ENCODE measurements at regions not wholly inside any gene's neighbourhood (a gene's known extent, or its start where the extent isn't known, plus 50 kb on each side); places are given as distances from the start of the nearest gene placed in this dataset.

DNA sequence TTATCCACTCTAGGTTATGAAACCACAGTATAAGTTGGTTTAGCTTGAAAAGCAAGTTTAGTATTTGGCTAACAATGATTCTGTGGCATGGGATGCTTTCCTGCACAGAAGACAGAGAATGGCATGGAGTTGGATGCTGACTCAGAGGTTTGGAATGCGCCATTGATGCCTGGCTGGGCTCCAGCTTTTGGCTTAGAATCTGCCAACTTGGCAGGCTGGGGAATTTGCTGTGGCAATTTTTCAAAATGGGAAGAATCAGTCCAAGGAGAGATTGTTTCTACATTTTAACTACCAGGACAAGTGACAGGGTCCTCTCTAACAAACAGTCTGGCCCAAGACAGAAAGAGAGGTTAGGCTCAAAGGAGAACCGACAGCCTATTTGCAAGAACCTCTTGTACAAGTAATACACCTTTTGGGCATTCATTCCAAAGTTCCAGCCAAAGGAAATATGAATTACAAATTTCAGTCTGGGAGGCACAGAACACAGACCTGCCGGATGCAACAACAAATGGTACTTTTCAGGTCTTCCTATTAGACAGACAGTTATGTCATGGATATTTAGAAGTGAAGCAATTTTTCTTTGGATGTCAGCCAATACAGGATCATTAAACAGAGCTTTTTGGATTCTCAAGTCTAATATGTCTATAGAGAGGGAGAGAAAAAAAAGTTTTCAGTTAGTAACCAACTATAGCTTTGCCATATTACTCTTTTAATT is 1027.7 kb downstream of the TMEM182 start:
- H3K4me1 ChIP-seq: peaks cover 35% of the 10 kb centered on the region
- no peaks in the 10 kb centered on the region for H3K9me3 ChIP-seq (replicated peaks)
- H3K27ac ChIP-seq: peak overlapping the region; percentile 73
- peaks cover 3% of the 10 kb centered on the region; the same call in 1 of the 2 replicates for H3K27me3 ChIP-seq
- H3K36me3 ChIP-seq: no peaks in the 10 kb centered on the region
- H3K4me3 ChIP-seq: peak overlapping the region; percentile 6; the same call in 1 of the 2 replicates
- peak; percentile 76 to 92 for DNase-seq

DNA sequence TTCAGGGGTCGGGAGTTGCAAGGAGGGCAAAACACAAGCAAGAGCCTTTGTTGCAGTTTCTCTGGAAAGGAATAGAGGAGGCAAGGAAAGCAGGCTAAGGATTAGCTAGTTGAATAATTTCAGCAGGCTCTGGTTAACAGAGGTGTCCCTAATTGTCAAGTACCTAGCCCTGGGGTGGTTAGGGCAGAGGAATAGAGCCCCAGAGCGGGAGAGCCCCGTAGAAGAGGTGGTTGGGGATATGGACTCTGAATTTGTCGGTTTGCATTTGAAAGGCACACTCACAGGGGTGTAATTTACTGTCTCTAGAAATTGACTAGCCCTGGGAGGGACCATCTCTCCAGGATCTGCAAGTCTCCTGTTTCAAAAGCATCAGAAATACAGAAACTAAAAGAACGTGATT is 1030.2 kb downstream of the TMEM182 start:
- Histone ChIP-seq H3K27me3 (no peaks in the 10 kb centered on the region), H3K36me3 (no peaks in the 10 kb centered on the region), H3K4me3 (no peak overlapping the region), H3K9me3 (replicated peaks) (no peaks in the 10 kb centered on the region), H3K27ac (no peak overlapping the region), H3K4me1 (peaks cover 28% of the 10 kb centered on the region)
- no peak for DNase-seq

DNA sequence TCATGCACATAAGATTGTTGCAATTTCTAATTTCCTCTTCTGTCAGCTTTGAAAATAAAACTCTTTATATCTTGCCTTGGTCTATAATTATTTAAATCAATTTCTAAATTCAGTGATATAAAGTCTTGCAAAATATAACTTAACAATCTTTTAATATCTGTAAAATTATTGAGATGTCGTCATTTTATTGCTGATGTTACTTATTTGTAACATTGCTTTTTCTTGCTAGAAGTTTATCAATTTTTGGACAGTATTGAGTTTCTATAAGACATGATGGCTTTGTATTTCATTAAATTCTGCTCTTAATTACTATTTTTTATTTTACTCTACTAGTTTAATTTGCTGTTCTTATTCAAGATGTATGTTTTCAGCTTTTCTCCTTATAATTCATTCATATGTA is 1036.5 kb downstream of the TMEM182 start:
- Histone ChIP-seq H3K4me3 (no peak overlapping the region), H3K27me3 (no peaks in the 10 kb centered on the region), H3K36me3 (no peaks in the 10 kb centered on the region), H3K27ac (no peak overlapping the region), H3K4me1 (no peaks in the 10 kb centered on the region), H3K9me3 (replicated peaks) (no peaks in the 10 kb centered on the region)
- DNase-seq: no peak

DNA sequence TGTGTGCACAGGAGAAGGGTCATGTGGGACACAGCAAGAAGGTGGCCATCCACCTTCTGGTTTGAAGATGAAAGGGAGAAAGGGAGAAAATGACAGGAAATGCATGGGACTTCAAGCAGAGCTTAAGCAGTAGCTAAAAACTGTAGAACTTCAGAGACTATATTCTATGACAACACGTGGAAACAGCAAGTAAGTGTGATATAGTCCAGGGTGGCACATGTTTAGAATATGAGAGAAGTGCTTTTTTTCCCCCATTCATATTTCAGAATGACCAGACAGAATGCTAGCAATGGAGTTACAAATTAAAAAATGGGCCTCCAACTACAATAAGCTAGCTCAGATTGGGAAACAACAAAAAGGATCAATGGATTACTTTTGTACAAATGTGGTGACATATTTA is 1042.2 kb downstream of the TMEM182 start:
- Histone ChIP-seq H3K4me3 (no peak overlapping the region), H3K27ac (no peak overlapping the region), H3K36me3 (no peaks in the 10 kb centered on the region), H3K4me1 (no peaks in the 10 kb centered on the region), H3K9me3 (replicated peaks) (no peaks in the 10 kb centered on the region), H3K27me3 (no peaks in the 10 kb centered on the region)
- DNase-seq: no peak

DNA sequence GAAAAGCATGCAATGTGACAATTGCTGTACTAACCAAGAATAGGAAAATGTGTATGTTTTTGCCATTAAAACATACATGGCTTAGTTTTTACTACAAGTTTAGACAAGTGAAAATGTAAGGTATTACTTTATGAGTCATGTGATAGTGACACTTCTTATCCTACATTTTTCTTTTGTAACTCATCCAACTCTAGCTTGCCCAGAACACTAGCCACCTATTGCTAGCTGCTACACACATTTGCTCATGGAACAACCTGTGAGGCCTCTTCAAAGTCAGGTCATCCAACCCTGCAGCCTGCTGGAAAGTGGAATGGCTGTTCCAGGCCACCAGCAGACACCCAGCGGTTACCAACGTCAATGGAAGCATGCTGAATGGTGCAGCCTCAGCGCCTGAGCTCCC is 1043.9 kb downstream of the TMEM182 start:
- Histone ChIP-seq H3K27ac (no peak overlapping the region), H3K27me3 (no peaks in the 10 kb centered on the region), H3K36me3 (no peaks in the 10 kb centered on the region), H3K9me3 (replicated peaks) (no peaks in the 10 kb centered on the region), H3K4me1 (no peaks in the 10 kb centered on the region), H3K4me3 (no peak overlapping the region)
- no peak for DNase-seq

DNA sequence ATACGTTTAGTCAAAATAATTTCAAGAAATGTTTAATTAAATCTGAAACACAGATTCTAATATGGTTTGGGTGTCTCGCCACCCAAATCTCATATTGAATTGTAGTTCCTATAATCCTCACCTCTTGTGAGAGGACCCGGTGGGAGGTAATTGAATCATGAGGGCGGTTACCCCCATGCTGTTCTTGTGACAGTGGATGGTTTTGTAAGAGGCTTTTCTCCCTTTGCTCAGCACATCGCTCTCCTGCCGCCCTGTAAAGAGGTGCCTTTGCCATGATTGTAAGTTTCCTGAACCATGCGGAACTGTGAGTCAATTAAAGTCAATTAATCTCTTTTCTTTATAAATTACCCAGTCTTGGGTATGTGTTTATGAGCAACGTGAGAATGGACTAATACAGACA is 1045.1 kb upstream of the POU3F3 start:
- H3K4me1 ChIP-seq: no peaks in the 10 kb centered on the region
- H3K4me3 ChIP-seq: no peak overlapping the region
- H3K36me3 ChIP-seq: no peaks in the 10 kb centered on the region

DNA sequence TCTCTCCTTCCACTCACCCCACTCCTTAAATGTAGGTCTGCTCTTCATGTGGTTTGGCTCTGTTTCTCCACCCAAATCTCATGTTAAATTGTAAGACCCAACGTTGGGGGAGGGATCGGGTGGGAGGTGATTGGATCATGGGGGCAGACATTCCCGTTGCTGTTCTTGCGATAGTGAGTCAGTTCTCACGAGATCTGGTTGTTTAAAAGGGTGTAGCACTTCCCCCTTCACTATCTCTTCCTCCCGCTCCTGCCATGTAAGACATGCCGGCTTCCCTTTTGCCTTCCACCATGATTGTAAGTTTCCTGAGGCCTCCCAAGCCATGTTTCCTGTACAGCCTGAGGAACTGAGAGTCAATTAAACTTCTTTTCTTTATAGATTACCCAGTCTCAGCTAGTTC is 1044.5 kb upstream of the POU3F3 start:
- no peak for DNase-seq
- H3K4me1 ChIP-seq: no peaks in the 10 kb centered on the region

More for the DNA sequence above, 1045.1 kb upstream of the POU3F3 start:
- no peaks in the 10 kb centered on the region for H3K27me3 ChIP-seq
- DNase-seq: no peak
- no peaks in the 10 kb centered on the region for H3K9me3 ChIP-seq (replicated peaks)
- H3K27ac ChIP-seq: no peak overlapping the region

DNA sequence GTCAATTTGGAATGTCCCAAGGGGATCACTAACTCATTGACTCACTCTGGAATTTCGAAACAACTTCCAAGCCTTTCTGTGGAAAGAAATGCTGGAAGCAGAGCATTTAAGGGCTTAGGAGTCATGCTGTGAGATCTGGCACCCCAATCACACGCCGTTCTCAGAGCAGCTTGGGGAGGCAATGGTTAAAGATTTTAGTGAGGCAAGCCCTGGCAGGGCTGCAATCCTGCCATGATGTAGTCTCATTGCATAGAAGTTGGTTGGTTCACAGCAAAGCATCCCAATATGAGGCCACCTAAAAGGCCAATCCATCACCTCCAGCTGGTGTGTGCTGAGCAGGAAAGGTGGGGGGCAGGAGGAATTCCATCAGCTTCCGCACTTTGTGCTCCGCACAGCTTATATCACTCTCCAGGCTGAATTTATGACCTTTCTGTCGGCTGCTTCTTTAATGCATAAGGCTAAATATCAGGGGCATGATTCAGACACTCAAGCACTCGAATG is 1043.9 kb upstream of the POU3F3 start:
- H3K36me3 ChIP-seq: no peaks in the 10 kb centered on the region
- no peak overlapping the region for H3K4me3 ChIP-seq

More for the DNA sequence above, 1044.5 kb upstream of the POU3F3 start:
- no peaks in the 10 kb centered on the region for H3K36me3 ChIP-seq
- no peak overlapping the region for H3K4me3 ChIP-seq
- H3K9me3 ChIP-seq (replicated peaks): no peaks in the 10 kb centered on the region
- H3K27ac ChIP-seq: no peak overlapping the region
- H3K27me3 ChIP-seq: no peaks in the 10 kb centered on the region

DNA sequence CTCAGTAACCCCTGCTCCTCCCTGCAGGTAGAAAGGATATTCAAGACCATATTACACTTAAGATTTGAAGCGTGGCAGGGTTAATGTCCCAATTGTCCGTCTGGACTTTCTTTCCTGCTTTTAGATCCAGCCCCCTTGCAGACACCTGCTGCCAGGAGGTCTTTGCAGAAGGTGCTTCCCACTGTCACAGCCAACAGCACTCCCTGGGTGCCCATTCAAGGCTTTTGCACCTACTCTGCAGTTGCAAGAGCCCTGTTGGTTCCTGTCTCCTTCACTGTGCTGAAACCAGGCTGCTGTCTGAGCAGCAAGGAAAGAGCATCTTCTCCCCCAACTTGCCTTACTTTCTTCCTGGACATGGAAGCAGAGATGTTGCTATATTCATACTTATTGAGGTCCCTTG is 1043.0 kb upstream of the POU3F3 start:
- DNase-seq: no peak
- H3K36me3 ChIP-seq: no peaks in the 10 kb centered on the region
- no peak overlapping the region for H3K4me3 ChIP-seq
- H3K9me3 ChIP-seq (replicated peaks): no peaks in the 10 kb centered on the region
- no peaks in the 10 kb centered on the region for H3K27me3 ChIP-seq
- H3K27ac ChIP-seq: no peak overlapping the region
- H3K4me1 ChIP-seq: no peaks in the 10 kb centered on the region

More for the DNA sequence above, 1043.9 kb upstream of the POU3F3 start:
- H3K27me3 ChIP-seq: no peaks in the 10 kb centered on the region
- no peaks in the 10 kb centered on the region for H3K4me1 ChIP-seq
- DNase-seq: no peak
- no peaks in the 10 kb centered on the region for H3K9me3 ChIP-seq (replicated peaks)
- H3K27ac ChIP-seq: no peak overlapping the region

DNA sequence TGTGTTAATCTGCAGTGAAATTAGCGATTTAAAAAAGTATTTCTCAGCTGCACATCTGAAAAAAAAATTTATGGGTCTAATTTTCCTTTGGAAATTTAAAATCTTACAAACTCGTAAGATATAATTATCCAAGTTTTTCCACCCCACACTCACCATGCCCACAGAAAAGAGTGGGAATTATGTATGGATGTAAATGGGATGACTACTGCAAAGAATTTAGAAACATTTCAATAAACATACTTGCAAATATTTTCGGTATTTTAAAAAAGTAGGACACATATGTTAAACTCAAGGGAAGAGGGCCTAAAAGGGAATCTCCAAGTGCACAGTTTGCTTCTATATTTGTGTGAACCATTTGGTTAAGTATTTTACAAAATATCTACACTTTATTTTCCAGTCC is 1039.9 kb upstream of the POU3F3 start:
- Histone ChIP-seq H3K4me1 (no peaks in the 10 kb centered on the region), H3K27me3 (no peaks in the 10 kb centered on the region), H3K27ac (no peak overlapping the region), H3K4me3 (no peak overlapping the region), H3K36me3 (no peaks in the 10 kb centered on the region), H3K9me3 (replicated peaks) (no peaks in the 10 kb centered on the region)
- DNase-seq: no peak

DNA sequence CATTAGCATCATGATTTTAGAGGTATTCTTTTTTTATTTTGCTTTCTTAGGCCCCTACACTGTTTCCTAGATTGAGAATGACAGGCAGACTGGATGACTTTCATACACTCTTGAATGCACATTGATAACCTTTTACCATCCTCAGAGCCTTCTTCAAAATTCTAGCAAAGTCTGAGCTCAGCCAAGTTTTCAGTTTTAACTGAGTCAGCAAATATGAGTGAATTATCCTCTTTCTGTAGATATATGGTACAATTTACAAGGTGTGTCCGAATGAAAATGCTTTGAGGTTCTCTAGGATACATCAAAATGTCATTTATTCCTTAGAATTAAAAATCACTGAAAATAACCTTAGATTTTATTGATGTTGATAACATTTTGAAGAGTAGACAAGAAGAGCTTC is 1038.2 kb upstream of the POU3F3 start:
- H3K36me3 ChIP-seq: no peaks in the 10 kb centered on the region
- H3K9me3 ChIP-seq (replicated peaks): no peaks in the 10 kb centered on the region
- no peaks in the 10 kb centered on the region for H3K4me1 ChIP-seq
- no peaks in the 10 kb centered on the region for H3K27me3 ChIP-seq
- H3K27ac ChIP-seq: no peak overlapping the region
- H3K4me3 ChIP-seq: no peak overlapping the region
- no peak for DNase-seq

DNA sequence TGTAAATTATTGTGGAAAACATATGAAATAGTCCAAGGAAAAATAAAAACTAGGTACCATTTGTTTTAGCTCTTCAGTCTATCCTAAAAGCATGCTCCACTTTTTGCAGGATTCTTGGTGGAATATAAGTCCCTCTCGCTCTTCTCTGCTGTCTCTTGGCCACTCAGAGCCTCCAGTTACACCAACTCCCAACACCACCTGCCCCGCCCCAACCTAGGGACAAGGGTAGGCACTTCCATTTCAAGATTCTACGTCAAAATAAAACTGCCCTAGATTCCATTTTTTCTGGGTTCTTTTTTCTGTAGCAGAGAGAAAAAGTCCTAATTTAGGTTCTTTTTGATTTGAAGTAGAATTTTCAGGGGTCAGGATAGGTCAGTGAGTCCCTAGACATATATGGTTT is 1036.2 kb upstream of the POU3F3 start:
- H3K4me1 ChIP-seq: no peaks in the 10 kb centered on the region
- no peaks in the 10 kb centered on the region for H3K36me3 ChIP-seq
- H3K27me3 ChIP-seq: no peaks in the 10 kb centered on the region
- no peak for DNase-seq
- no peaks in the 10 kb centered on the region for H3K9me3 ChIP-seq (replicated peaks)
- no peak overlapping the region for H3K4me3 ChIP-seq
- no peak overlapping the region for H3K27ac ChIP-seq

DNA sequence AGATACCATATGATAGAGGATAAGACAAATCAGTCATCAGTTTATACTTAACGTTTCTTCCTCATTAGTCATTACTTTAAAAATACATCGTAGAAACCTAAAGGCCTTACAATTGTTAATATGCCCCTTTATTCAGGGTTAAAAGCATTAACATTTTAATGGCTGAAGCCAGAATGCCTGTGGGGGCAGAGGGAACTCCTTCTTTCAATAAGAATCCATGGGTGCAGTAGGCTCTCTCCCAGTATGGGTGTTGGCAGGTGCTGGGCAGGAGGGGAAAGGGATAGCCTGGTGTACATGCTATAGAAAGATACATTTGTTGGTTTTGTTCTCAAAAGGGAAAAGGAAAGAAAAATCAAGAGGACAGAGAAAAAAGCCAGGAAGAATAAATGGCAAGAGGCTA is 1035.7 kb upstream of the POU3F3 start:
- no peak for DNase-seq
- H3K27ac ChIP-seq: no peak overlapping the region
- no peaks in the 10 kb centered on the region for H3K27me3 ChIP-seq
- H3K9me3 ChIP-seq (replicated peaks): no peaks in the 10 kb centered on the region
- no peaks in the 10 kb centered on the region for H3K4me1 ChIP-seq
- H3K4me3 ChIP-seq: no peak overlapping the region
- H3K36me3 ChIP-seq: no peaks in the 10 kb centered on the region

DNA sequence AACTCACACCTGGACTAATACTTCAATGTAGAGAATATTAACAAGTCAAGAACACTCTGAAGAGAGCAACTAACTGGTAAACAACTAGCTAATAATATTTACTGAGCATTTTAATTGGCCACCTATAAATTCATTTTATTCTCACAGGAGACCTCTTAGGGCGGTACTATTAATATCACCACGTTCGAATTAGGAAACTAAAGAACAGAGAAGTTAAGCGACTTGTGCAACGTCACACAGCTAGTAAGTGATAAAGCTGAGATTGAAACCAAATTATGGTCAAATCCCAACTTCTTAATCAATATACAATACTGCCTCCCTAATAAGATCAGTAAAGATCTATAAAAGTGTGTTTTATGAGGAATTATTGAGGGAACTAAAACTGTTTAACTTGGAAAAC is 1034.3 kb upstream of the POU3F3 start:
- H3K4me3 ChIP-seq: no peak overlapping the region
- DNase-seq: no peak
- H3K9me3 ChIP-seq (replicated peaks): no peaks in the 10 kb centered on the region
- H3K27me3 ChIP-seq: no peaks in the 10 kb centered on the region
- H3K4me1 ChIP-seq: no peaks in the 10 kb centered on the region
- H3K27ac ChIP-seq: no peak overlapping the region
- no peaks in the 10 kb centered on the region for H3K36me3 ChIP-seq

DNA sequence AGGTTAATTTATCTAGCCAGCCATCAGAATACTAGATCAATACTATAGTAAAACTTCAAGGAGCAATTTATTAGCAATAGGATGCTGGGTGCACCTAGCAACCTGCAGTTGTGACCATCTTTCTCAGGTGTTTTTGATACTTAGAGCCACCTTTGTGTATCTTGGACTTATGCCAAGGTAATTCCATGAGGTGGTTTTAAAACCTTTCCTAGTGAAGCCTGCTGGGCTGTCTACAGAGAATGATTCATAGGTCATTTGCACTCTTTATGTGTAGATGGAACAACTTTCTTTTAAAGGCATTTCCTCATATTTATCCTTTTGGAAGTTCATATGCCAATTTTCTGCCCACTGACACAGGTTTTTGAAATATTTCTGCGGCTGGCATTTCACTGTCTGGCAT is 1030.1 kb upstream of the POU3F3 start:
- Histone ChIP-seq H3K27me3 (no peaks in the 10 kb centered on the region), H3K4me1 (no peaks in the 10 kb centered on the region), H3K36me3 (no peaks in the 10 kb centered on the region), H3K27ac (no peak overlapping the region), H3K9me3 (replicated peaks) (no peaks in the 10 kb centered on the region), H3K4me3 (no peak overlapping the region)
- DNase-seq: no peak

DNA sequence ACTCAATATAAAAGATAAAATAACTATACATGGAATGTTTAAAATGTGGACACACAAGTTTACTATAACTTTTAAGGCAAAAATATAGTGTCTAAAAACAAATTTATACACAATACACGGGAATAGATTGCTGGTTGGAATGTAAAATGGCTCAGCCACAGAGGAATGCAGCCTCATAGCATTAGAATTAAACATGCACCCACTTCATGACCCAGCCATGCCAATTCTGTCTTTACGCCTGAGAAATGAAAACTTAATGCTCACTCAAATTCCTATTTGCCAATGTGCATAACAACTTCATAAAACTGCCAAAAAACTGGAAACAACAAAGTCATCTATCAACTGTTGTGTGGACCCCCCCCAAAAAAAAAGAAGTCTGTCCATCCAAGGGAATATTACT is 1006.6 kb upstream of the POU3F3 start:
- Histone ChIP-seq H3K27ac (no peak overlapping the region), H3K27me3 (0 out of 2 replicates have a peak, but pooled peaks cover 3% of the 10 kb centered on the region), H3K4me1 (no peaks in the 10 kb centered on the region), H3K36me3 (no peaks in the 10 kb centered on the region), H3K4me3 (no peak overlapping the region), H3K9me3 (replicated peaks) (no peaks in the 10 kb centered on the region)
- no peak for DNase-seq
